ENCODE measurements at regions not wholly inside any gene's neighbourhood (a gene's known extent, or its start where the extent isn't known, plus 50 kb on each side); places are given as distances from the start of the nearest gene placed in this dataset.

GRCh38 chr4:11593576-11594116 lies 165.0 kb upstream of the HS3ST1 start:
- dilution Hi-C loops (cut with MboI; ENCODE audit: extremely low pct_ligation_motif_present, low sequenced_read_pairs): no loop called here
- FAIRE-seq: no peak

GRCh38 chr4:11592276-11592675 lies 163.6 kb upstream of the HS3ST1 start:
- Histone ChIP-seq H3K9me1 (ENCODE audit: control insufficient read depth, extremely low read depth, insufficient read depth, low read length) (no peaks in the 10 kb centered on the region), H2AFZ (ENCODE audit: control insufficient read depth, low read length) (no peak overlapping the region), H3K4me2 (ENCODE audit: control insufficient read depth, extremely low read depth, insufficient read depth, low read depth, low read length) (no peak overlapping the region), H3K9ac (ENCODE audit: control insufficient read depth, extremely low read depth, insufficient read depth, low read length) (no peak overlapping the region), H3K27me3 (ENCODE audit: control insufficient read depth, extremely low read depth, insufficient read depth, low read length) (no peaks in the 10 kb centered on the region), H3K27ac (ENCODE audit: control insufficient read depth, insufficient read depth, low read length) (no peak overlapping the region), H3K9me3 (ENCODE audit: control insufficient read depth, low read depth, low read length) (no peaks in the 10 kb centered on the region), H3K79me2 (ENCODE audit: control insufficient read depth, insufficient read depth, low read length) (no peaks in the 10 kb centered on the region), H3K4me1 (ENCODE audit: control insufficient read depth, extremely low read depth, insufficient read depth, low read length) (no peaks in the 10 kb centered on the region), H3K4me3 (ENCODE audit: control insufficient read depth in 2 of 3, extremely low read depth in 1 of 3, insufficient read depth in 2 of 3, low read depth in 1 of 3, low read length in 3 of 3) (no peak overlapping the region), H3K36me3 (ENCODE audit: control insufficient read depth in 2 of 2, extremely low read depth in 1 of 2, insufficient read depth in 2 of 2, low read length in 2 of 2) (no peaks in the 10 kb centered on the region), H4K20me1 (ENCODE audit: control insufficient read depth, extremely low read depth, insufficient read depth, low read length) (no peaks in the 10 kb centered on the region)
- dilution Hi-C loops (cut with MboI; ENCODE audit: extremely low pct_ligation_motif_present, low sequenced_read_pairs): no loop called here
- TF ChIP-seq, protein P1, sequence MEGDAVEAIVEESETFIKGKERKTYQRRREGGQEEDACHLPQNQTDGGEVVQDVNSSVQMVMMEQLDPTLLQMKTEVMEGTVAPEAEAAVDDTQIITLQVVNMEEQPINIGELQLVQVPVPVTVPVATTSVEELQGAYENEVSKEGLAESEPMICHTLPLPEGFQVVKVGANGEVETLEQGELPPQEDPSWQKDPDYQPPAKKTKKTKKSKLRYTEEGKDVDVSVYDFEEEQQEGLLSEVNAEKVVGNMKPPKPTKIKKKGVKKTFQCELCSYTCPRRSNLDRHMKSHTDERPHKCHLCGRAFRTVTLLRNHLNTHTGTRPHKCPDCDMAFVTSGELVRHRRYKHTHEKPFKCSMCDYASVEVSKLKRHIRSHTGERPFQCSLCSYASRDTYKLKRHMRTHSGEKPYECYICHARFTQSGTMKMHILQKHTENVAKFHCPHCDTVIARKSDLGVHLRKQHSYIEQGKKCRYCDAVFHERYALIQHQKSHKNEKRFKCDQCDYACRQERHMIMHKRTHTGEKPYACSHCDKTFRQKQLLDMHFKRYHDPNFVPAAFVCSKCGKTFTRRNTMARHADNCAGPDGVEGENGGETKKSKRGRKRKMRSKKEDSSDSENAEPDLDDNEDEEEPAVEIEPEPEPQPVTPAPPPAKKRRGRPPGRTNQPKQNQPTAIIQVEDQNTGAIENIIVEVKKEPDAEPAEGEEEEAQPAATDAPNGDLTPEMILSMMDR (optimal IDR thresholded peaks at IDR 0.05 in 1 of 3, IDR thresholded peaks at IDR 0.05 in 1 of 3, conservative IDR thresholded peaks at IDR 0.05 in 1 of 3; ENCODE audit: extremely low read depth in 1 of 3, insufficient read depth in 2 of 3, low read length in 3 of 3): no peak
- no peak for TF ChIP-seq EZH2 (IDR thresholded peaks at IDR 0.05; ENCODE audit: low read length)
- DNase-seq (ENCODE audit: low read depth, low spot score) (no peak), FAIRE-seq (no peak)

More at GRCh38 chr4:11593576-11594116, 165.0 kb upstream of the HS3ST1 start:
- TF ChIP-seq EZH2 (IDR thresholded peaks at IDR 0.05; ENCODE audit: low read length): no peak
- TF ChIP-seq, protein P1 (optimal IDR thresholded peaks at IDR 0.05 in 1 of 3, IDR thresholded peaks at IDR 0.05 in 1 of 3, conservative IDR thresholded peaks at IDR 0.05 in 1 of 3; ENCODE audit: extremely low read depth in 1 of 3, insufficient read depth in 2 of 3, low read length in 3 of 3): no peak
- Histone ChIP-seq H3K4me2 (ENCODE audit: control insufficient read depth, extremely low read depth, insufficient read depth, low read depth, low read length) (no peak overlapping the region), H3K9ac (ENCODE audit: control insufficient read depth, extremely low read depth, insufficient read depth, low read length) (no peak overlapping the region), H3K27ac (ENCODE audit: control insufficient read depth, insufficient read depth, low read length) (no peak overlapping the region), H2AFZ (ENCODE audit: control insufficient read depth, low read length) (no peak overlapping the region), H4K20me1 (ENCODE audit: control insufficient read depth, extremely low read depth, insufficient read depth, low read length) (no peaks in the 10 kb centered on the region), H3K36me3 (ENCODE audit: control insufficient read depth in 2 of 2, extremely low read depth in 1 of 2, insufficient read depth in 2 of 2, low read length in 2 of 2) (no peaks in the 10 kb centered on the region), H3K4me1 (ENCODE audit: control insufficient read depth, extremely low read depth, insufficient read depth, low read length) (no peaks in the 10 kb centered on the region), H3K79me2 (ENCODE audit: control insufficient read depth, insufficient read depth, low read length) (no peaks in the 10 kb centered on the region), H3K9me3 (ENCODE audit: control insufficient read depth, low read depth, low read length) (no peaks in the 10 kb centered on the region), H3K4me3 (ENCODE audit: control insufficient read depth in 2 of 3, extremely low read depth in 1 of 3, insufficient read depth in 2 of 3, low read depth in 1 of 3, low read length in 3 of 3) (no peak overlapping the region), H3K9me1 (ENCODE audit: control insufficient read depth, extremely low read depth, insufficient read depth, low read length) (no peaks in the 10 kb centered on the region), H3K27me3 (ENCODE audit: control insufficient read depth, extremely low read depth, insufficient read depth, low read length) (no peaks in the 10 kb centered on the region)
- DNase-seq (ENCODE audit: low read depth, low spot score): no peak

Data from keratinocyte (primary cell).